ENCODE measurements at regions not wholly inside any gene's neighbourhood (a gene's known extent, or its start where the extent isn't known, plus 50 kb on each side); places are given as distances from the start of the nearest gene placed in this dataset.

DNA sequence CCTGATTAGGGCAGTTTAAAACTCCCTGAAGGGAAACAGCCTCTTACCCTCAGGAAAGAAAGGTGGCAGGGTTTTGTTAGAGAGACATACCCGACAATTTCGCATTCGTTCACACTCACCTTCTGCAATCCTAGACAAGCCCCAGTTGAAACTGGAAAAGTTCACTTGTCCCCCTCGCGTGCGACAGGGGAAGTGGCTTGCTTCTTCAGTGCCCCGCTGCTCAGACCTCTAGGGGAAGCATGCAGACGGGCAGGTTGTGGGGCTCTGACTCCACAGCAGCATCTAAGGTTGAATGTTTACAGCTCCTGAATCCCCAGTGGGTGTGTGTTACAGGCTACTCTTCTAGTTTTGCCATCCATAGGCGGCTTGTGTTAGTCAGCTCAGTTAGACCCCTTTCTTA is 575.7 kb upstream of the ACO1 start:
- in situ Hi-C loops (cut with HindIII; ENCODE audit: extremely low pct_ligation_motif_present, low pct_unique_long_range_greater_than_20kb): no loop called here
- CTCF ChIA-PET (ENCODE audit: low intra/inter-chr PET ratio, low total read pairs): no interaction called here

DNA sequence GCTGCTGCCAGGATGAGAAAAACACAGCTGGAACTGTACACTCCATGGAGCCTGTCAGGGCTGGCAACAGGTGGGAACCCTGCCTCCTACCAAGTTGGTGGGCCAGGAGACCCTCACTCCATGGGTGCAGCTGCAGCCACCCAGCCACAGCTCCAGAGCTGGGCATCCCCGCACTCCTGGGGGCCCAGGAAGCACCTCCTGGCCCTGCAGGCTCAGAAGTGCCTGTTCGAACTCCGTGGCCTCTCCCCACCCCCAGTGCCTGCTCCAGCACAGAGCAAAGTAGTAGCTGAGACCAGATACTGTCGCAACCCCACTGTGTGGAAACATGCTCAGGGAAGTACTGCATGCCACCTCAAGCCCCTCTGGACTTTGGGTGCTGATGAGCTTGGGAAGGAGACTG is 564.0 kb upstream of the ACO1 start:
- ChIA-PET CTCF (ENCODE audit: low intra/inter-chr PET ratio, low total read pairs) (no interaction called here), POLR2A (no interaction called here)
- no CpG with 5 or more reads among the region's 4 CpGs for WGBS (ENCODE audit: low lambda C conversion rate)
- TF ChIP-seq HNRNPLL (IDR thresholded peaks at IDR 0.05; ENCODE audit: low read depth, low read length, poor library complexity, severe bottlenecking) (no peak), ZNF44 (CRISPR knock-in tag; IDR thresholded peaks at IDR 0.05) (no peak), ZNF552 (CRISPR knock-in tag; IDR thresholded peaks at IDR 0.05; ENCODE audit: borderline replicate concordance) (no peak), ZNF383 (CRISPR knock-in tag; IDR thresholded peaks at IDR 0.05; ENCODE audit: borderline replicate concordance) (no peak)
- no peak overlapping the region for H3K4me2 ChIP-seq (ENCODE audit: low read depth, low read length)
- no peak overlapping the region for H3K27ac ChIP-seq (ENCODE audit: extremely low read length, insufficient read depth, low read length)
- no peak overlapping the region for H2AFZ ChIP-seq (ENCODE audit: low read length)
- no peak overlapping the region for H3K4me3 ChIP-seq (replicated peaks in 1 of 3; ENCODE audit: insufficient read depth in 1 of 3, low read depth in 2 of 3, low read length in 3 of 3)
- in situ Hi-C loops (cut with HindIII; ENCODE audit: extremely low pct_ligation_motif_present, low pct_unique_long_range_greater_than_20kb): no loop called here
- no peaks in the 10 kb centered on the region for H3K79me2 ChIP-seq (ENCODE audit: insufficient read depth, low read length)
- H4K20me1 ChIP-seq (ENCODE audit: insufficient read depth, low read length): no peaks in the 10 kb centered on the region
- peaks cover 0 to 21% of the 10 kb centered on the region in 2 experiments; a peak in 2 of 5 replicates for H3K27me3 ChIP-seq (ENCODE audit: control insufficient read depth in 1 of 2, insufficient read depth in 2 of 2, low read length in 2 of 2)
- no TSS peak for BruUV-seq (replicated peaks)
- H3K36me3 ChIP-seq (replicated peaks in 1 of 2; ENCODE audit: control insufficient read depth in 1 of 2, insufficient read depth in 2 of 2, low read length in 2 of 2): no peaks in the 10 kb centered on the region
- H3K4me1 ChIP-seq (ENCODE audit: insufficient read depth, low read length): peaks cover 12% of the 10 kb centered on the region
- DNase-seq (ENCODE audit: low spot score) (no peak), ATAC-seq (peak; percentile 42; the same call in 1 of the 3 replicates), FAIRE-seq (no peak)
- H3K9ac ChIP-seq (ENCODE audit: insufficient read depth, low read depth, low read length): no peak overlapping the region
- H3K9me3 ChIP-seq (ENCODE audit: low read length): no peaks in the 10 kb centered on the region
- intact Hi-C loops (cut with micrococcal nuclease; ENCODE audit: unreplicated experiment): no loop called here

More for the DNA sequence above, 575.7 kb upstream of the ACO1 start:
- H3K27ac ChIP-seq (ENCODE audit: extremely low read length, insufficient read depth, low read length): no peak overlapping the region
- no peak overlapping the region for H3K9ac ChIP-seq (ENCODE audit: insufficient read depth, low read depth, low read length)
- no TSS peak for BruUV-seq (replicated peaks)
- H3K27me3 ChIP-seq (ENCODE audit: control insufficient read depth in 1 of 2, insufficient read depth in 2 of 2, low read length in 2 of 2): peaks cover 1 to 13% of the 10 kb centered on the region in 2 experiments; a peak in 3 of 5 replicates
- ATAC-seq (peak; percentile 70), FAIRE-seq (no peak), DNase-seq (ENCODE audit: low spot score) (no peak)
- H3K4me3 ChIP-seq (replicated peaks in 1 of 3; ENCODE audit: insufficient read depth in 1 of 3, low read depth in 2 of 3, low read length in 3 of 3): no peak overlapping the region
- POLR2A ChIA-PET: no interaction called here
- no peaks in the 10 kb centered on the region for H3K4me1 ChIP-seq (ENCODE audit: insufficient read depth, low read length)
- no peaks in the 10 kb centered on the region for H3K36me3 ChIP-seq (replicated peaks in 1 of 2; ENCODE audit: control insufficient read depth in 1 of 2, insufficient read depth in 2 of 2, low read length in 2 of 2)
- no peaks in the 10 kb centered on the region for H4K20me1 ChIP-seq (ENCODE audit: insufficient read depth, low read length)
- 29% methylated on average over 7 of the region's 9 CpGs for WGBS (ENCODE audit: low lambda C conversion rate)
- no peak overlapping the region for H3K4me2 ChIP-seq (ENCODE audit: low read depth, low read length)
- no peaks in the 10 kb centered on the region for H3K79me2 ChIP-seq (ENCODE audit: insufficient read depth, low read length)
- H2AFZ ChIP-seq (ENCODE audit: low read length): no peak overlapping the region
- intact Hi-C loops (cut with micrococcal nuclease; ENCODE audit: unreplicated experiment): loop anchor here (10.0 kb wide), 1 partner anchor 546 kb away; no protein-coding TSS in a partner anchor
- TF ChIP-seq, protein P1, sequence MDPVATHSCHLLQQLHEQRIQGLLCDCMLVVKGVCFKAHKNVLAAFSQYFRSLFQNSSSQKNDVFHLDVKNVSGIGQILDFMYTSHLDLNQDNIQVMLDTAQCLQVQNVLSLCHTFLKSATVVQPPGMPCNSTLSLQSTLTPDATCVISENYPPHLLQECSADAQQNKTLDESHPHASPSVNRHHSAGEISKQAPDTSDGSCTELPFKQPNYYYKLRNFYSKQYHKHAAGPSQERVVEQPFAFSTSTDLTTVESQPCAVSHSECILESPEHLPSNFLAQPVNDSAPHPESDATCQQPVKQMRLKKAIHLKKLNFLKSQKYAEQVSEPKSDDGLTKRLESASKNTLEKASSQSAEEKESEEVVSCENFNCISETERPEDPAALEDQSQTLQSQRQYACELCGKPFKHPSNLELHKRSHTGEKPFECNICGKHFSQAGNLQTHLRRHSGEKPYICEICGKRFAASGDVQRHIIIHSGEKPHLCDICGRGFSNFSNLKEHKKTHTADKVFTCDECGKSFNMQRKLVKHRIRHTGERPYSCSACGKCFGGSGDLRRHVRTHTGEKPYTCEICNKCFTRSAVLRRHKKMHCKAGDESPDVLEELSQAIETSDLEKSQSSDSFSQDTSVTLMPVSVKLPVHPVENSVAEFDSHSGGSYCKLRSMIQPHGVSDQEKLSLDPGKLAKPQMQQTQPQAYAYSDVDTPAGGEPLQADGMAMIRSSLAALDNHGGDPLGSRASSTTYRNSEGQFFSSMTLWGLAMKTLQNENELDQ (CRISPR knock-in tag; IDR thresholded peaks at IDR 0.05; ENCODE audit: borderline replicate concordance): no peak
- no peak for TF ChIP-seq ZNF543 (CRISPR knock-in tag; IDR thresholded peaks at IDR 0.05)
- no peak for TF ChIP-seq CHD4 (IDR thresholded peaks at IDR 0.05; ENCODE audit: borderline replicate concordance, low read length)
- TF ChIP-seq AGO2 (optimal IDR thresholded peaks at IDR 0.05; ENCODE audit: low read depth, low read length): no peak
- TF ChIP-seq ZNF20 (CRISPR knock-in tag; IDR thresholded peaks at IDR 0.05): no peak
- TF ChIP-seq KAT8 (CRISPR knock-in tag; IDR thresholded peaks at IDR 0.05): no peak
- no peak for TF ChIP-seq PTBP1 (IDR thresholded peaks at IDR 0.05; ENCODE audit: low read depth, low read length, poor library complexity, severe bottlenecking)
- H3K9me3 ChIP-seq (ENCODE audit: low read length): no peaks in the 10 kb centered on the region
